ENCODE measurements at regions not wholly inside any gene's neighbourhood (a gene's known extent, or its start where the extent isn't known, plus 50 kb on each side); places are given as distances from the start of the nearest gene placed in this dataset.

DNA sequence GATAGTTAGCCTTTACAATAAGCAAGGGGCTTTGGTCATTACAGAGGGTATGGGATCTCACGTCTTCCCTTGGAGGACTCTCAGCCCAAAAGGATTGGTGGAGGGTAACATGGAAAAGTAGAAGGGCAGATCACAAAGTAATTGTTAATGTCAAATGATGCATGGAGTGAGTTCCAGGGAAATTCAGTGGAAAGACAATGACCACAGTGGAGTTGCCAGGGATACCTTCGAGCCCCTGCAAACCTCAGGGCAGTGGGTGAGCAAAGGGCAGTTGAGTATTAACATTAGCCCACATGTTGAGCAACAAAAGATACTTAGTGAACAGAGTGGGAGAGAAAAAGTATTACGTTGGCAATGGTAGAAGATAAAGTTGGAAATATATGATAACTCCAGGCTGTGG lies 593.4 kb upstream of the NR2F2 start:
- Mint-ChIP-seq H3K4me3 (ENCODE audit: unreplicated experiment) (no peak overlapping the region), H3K4me1 (ENCODE audit: insufficient read depth, unreplicated experiment) (peaks cover 7% of the 10 kb centered on the region), H3K9me3 (ENCODE audit: unreplicated experiment) (peaks cover 6% of the 10 kb centered on the region), H3K36me3 (ENCODE audit: insufficient read depth, unreplicated experiment) (no peaks in the 10 kb centered on the region), H3K27ac (ENCODE audit: low read depth, unreplicated experiment) (no peak overlapping the region), H3K27me3 (ENCODE audit: insufficient read depth, unreplicated experiment) (no peaks in the 10 kb centered on the region)
- TF ChIP-seq, protein P1, sequence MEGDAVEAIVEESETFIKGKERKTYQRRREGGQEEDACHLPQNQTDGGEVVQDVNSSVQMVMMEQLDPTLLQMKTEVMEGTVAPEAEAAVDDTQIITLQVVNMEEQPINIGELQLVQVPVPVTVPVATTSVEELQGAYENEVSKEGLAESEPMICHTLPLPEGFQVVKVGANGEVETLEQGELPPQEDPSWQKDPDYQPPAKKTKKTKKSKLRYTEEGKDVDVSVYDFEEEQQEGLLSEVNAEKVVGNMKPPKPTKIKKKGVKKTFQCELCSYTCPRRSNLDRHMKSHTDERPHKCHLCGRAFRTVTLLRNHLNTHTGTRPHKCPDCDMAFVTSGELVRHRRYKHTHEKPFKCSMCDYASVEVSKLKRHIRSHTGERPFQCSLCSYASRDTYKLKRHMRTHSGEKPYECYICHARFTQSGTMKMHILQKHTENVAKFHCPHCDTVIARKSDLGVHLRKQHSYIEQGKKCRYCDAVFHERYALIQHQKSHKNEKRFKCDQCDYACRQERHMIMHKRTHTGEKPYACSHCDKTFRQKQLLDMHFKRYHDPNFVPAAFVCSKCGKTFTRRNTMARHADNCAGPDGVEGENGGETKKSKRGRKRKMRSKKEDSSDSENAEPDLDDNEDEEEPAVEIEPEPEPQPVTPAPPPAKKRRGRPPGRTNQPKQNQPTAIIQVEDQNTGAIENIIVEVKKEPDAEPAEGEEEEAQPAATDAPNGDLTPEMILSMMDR (IDR thresholded peaks at IDR 0.05; ENCODE audit: unreplicated experiment): no peak
- ChIA-PET POLR2A (no interaction called here), CTCF (no interaction called here)
- intact Hi-C loops (cut with micrococcal nuclease): no loop called here
- DNase-seq (ENCODE audit: unreplicated experiment): no peak
- BruUV-seq (replicated peaks): no TSS peak

GRCh38 chr15:95739131-95739530 lies 591.4 kb upstream of the NR2F2 start:
- CTCF ChIA-PET: no interaction called here
- DNase-seq (ENCODE audit: unreplicated experiment): no peak
- intact Hi-C loops (cut with micrococcal nuclease): no loop called here

GRCh38 chr15:95741830-95742229 lies 588.7 kb upstream of the NR2F2 start:
- no peak for DNase-seq (ENCODE audit: unreplicated experiment)
- H3K4me3 Mint-ChIP-seq (ENCODE audit: unreplicated experiment): no peak overlapping the region

More at GRCh38 chr15:95739131-95739530, 591.4 kb upstream of the NR2F2 start:
- no TSS peak for BruUV-seq (replicated peaks)
- Mint-ChIP-seq H3K27me3 (ENCODE audit: insufficient read depth, unreplicated experiment) (no peaks in the 10 kb centered on the region), H3K9me3 (ENCODE audit: unreplicated experiment) (peaks cover 13% of the 10 kb centered on the region), H3K27ac (ENCODE audit: low read depth, unreplicated experiment) (no peak overlapping the region), H3K36me3 (ENCODE audit: insufficient read depth, unreplicated experiment) (no peaks in the 10 kb centered on the region), H3K4me1 (ENCODE audit: insufficient read depth, unreplicated experiment) (peaks cover 7% of the 10 kb centered on the region), H3K4me3 (ENCODE audit: unreplicated experiment) (no peak overlapping the region)
- POLR2A ChIA-PET: interaction anchor here (0.5 kb wide), 1 partner anchor 1449 kb away, joined by 3 read pairs; no protein-coding TSS in a partner anchor
- TF ChIP-seq, protein P1 (IDR thresholded peaks at IDR 0.05; ENCODE audit: unreplicated experiment): no peak

DNA sequence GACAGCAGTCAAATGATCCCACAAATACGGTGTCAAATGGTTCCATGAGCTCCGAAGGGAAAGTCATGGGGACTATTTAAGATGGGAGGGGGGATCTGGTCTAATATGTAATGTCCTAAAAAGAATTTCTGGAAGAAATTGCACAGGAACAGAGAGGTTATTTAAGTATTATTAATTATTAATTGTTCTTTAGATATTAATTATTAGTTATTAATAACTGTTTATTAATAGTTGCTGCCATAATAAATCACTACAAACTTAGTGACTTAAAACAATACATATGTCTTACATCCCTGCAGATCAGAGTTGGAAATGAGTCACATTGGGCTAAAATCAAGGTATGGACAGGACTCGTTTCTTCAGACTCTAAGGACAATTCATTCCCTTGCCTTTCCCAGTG lies 588.2 kb upstream of the NR2F2 start:
- TF ChIP-seq, protein P1 (IDR thresholded peaks at IDR 0.05; ENCODE audit: unreplicated experiment): no peak
- Mint-ChIP-seq H3K36me3 (ENCODE audit: insufficient read depth, unreplicated experiment) (no peaks in the 10 kb centered on the region), H3K27ac (ENCODE audit: low read depth, unreplicated experiment) (no peak overlapping the region), H3K4me1 (ENCODE audit: insufficient read depth, unreplicated experiment) (no peaks in the 10 kb centered on the region), H3K9me3 (ENCODE audit: unreplicated experiment) (peaks cover 9% of the 10 kb centered on the region), H3K27me3 (ENCODE audit: insufficient read depth, unreplicated experiment) (no peaks in the 10 kb centered on the region), H3K4me3 (ENCODE audit: unreplicated experiment) (no peak overlapping the region)
- DNase-seq (ENCODE audit: unreplicated experiment): no peak
- intact Hi-C loops (cut with micrococcal nuclease): no loop called here
- CTCF ChIA-PET: no interaction called here
- POLR2A ChIA-PET: no interaction called here
- no TSS peak for BruUV-seq (replicated peaks)

More at GRCh38 chr15:95741830-95742229, 588.7 kb upstream of the NR2F2 start:
- H3K4me1 Mint-ChIP-seq (ENCODE audit: insufficient read depth, unreplicated experiment): no peaks in the 10 kb centered on the region
- H3K9me3 Mint-ChIP-seq (ENCODE audit: unreplicated experiment): peaks cover 9% of the 10 kb centered on the region
- CTCF ChIA-PET: no interaction called here
- no peaks in the 10 kb centered on the region for H3K36me3 Mint-ChIP-seq (ENCODE audit: insufficient read depth, unreplicated experiment)
- no TSS peak for BruUV-seq (replicated peaks)
- TF ChIP-seq, protein P1 (IDR thresholded peaks at IDR 0.05; ENCODE audit: unreplicated experiment): no peak
- intact Hi-C loops (cut with micrococcal nuclease): no loop called here
- POLR2A ChIA-PET: no interaction called here
- no peak overlapping the region for H3K27ac Mint-ChIP-seq (ENCODE audit: low read depth, unreplicated experiment)
- no peaks in the 10 kb centered on the region for H3K27me3 Mint-ChIP-seq (ENCODE audit: insufficient read depth, unreplicated experiment)

Measured in MCF 10A (cell line).